ENCODE measurements at regions not wholly inside any gene's neighbourhood (a gene's known extent, or its start where the extent isn't known, plus 50 kb on each side); places are given as distances from the start of the nearest gene placed in this dataset.

GRCh38 chr2:136282251-136282650 is 164.3 kb upstream of the CXCR4 start (continued):
- TF ChIP-seq, protein P1, sequence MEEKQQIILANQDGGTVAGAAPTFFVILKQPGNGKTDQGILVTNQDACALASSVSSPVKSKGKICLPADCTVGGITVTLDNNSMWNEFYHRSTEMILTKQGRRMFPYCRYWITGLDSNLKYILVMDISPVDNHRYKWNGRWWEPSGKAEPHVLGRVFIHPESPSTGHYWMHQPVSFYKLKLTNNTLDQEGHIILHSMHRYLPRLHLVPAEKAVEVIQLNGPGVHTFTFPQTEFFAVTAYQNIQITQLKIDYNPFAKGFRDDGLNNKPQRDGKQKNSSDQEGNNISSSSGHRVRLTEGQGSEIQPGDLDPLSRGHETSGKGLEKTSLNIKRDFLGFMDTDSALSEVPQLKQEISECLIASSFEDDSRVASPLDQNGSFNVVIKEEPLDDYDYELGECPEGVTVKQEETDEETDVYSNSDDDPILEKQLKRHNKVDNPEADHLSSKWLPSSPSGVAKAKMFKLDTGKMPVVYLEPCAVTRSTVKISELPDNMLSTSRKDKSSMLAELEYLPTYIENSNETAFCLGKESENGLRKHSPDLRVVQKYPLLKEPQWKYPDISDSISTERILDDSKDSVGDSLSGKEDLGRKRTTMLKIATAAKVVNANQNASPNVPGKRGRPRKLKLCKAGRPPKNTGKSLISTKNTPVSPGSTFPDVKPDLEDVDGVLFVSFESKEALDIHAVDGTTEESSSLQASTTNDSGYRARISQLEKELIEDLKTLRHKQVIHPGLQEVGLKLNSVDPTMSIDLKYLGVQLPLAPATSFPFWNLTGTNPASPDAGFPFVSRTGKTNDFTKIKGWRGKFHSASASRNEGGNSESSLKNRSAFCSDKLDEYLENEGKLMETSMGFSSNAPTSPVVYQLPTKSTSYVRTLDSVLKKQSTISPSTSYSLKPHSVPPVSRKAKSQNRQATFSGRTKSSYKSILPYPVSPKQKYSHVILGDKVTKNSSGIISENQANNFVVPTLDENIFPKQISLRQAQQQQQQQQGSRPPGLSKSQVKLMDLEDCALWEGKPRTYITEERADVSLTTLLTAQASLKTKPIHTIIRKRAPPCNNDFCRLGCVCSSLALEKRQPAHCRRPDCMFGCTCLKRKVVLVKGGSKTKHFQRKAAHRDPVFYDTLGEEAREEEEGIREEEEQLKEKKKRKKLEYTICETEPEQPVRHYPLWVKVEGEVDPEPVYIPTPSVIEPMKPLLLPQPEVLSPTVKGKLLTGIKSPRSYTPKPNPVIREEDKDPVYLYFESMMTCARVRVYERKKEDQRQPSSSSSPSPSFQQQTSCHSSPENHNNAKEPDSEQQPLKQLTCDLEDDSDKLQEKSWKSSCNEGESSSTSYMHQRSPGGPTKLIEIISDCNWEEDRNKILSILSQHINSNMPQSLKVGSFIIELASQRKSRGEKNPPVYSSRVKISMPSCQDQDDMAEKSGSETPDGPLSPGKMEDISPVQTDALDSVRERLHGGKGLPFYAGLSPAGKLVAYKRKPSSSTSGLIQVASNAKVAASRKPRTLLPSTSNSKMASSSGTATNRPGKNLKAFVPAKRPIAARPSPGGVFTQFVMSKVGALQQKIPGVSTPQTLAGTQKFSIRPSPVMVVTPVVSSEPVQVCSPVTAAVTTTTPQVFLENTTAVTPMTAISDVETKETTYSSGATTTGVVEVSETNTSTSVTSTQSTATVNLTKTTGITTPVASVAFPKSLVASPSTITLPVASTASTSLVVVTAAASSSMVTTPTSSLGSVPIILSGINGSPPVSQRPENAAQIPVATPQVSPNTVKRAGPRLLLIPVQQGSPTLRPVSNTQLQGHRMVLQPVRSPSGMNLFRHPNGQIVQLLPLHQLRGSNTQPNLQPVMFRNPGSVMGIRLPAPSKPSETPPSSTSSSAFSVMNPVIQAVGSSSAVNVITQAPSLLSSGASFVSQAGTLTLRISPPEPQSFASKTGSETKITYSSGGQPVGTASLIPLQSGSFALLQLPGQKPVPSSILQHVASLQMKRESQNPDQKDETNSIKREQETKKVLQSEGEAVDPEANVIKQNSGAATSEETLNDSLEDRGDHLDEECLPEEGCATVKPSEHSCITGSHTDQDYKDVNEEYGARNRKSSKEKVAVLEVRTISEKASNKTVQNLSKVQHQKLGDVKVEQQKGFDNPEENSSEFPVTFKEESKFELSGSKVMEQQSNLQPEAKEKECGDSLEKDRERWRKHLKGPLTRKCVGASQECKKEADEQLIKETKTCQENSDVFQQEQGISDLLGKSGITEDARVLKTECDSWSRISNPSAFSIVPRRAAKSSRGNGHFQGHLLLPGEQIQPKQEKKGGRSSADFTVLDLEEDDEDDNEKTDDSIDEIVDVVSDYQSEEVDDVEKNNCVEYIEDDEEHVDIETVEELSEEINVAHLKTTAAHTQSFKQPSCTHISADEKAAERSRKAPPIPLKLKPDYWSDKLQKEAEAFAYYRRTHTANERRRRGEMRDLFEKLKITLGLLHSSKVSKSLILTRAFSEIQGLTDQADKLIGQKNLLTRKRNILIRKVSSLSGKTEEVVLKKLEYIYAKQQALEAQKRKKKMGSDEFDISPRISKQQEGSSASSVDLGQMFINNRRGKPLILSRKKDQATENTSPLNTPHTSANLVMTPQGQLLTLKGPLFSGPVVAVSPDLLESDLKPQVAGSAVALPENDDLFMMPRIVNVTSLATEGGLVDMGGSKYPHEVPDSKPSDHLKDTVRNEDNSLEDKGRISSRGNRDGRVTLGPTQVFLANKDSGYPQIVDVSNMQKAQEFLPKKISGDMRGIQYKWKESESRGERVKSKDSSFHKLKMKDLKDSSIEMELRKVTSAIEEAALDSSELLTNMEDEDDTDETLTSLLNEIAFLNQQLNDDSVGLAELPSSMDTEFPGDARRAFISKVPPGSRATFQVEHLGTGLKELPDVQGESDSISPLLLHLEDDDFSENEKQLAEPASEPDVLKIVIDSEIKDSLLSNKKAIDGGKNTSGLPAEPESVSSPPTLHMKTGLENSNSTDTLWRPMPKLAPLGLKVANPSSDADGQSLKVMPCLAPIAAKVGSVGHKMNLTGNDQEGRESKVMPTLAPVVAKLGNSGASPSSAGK (IDR thresholded peaks at IDR 0.05), result no peak
- TF ChIP-seq RERE (CRISPR knock-in tag; IDR thresholded peaks at IDR 0.05; ENCODE audit: borderline replicate concordance) (no peak), ETV5 (CRISPR knock-in tag; IDR thresholded peaks at IDR 0.05; ENCODE audit: low read depth) (no peak), MIER1 (IDR thresholded peaks at IDR 0.05; ENCODE audit: low read depth) (no peak), ILK (tag; IDR thresholded peaks at IDR 0.05; ENCODE audit: borderline replicate concordance, low read depth) (no peak), L3MBTL2 (IDR thresholded peaks at IDR 0.05) (no peak)
- TF ChIP-seq, protein P2, sequence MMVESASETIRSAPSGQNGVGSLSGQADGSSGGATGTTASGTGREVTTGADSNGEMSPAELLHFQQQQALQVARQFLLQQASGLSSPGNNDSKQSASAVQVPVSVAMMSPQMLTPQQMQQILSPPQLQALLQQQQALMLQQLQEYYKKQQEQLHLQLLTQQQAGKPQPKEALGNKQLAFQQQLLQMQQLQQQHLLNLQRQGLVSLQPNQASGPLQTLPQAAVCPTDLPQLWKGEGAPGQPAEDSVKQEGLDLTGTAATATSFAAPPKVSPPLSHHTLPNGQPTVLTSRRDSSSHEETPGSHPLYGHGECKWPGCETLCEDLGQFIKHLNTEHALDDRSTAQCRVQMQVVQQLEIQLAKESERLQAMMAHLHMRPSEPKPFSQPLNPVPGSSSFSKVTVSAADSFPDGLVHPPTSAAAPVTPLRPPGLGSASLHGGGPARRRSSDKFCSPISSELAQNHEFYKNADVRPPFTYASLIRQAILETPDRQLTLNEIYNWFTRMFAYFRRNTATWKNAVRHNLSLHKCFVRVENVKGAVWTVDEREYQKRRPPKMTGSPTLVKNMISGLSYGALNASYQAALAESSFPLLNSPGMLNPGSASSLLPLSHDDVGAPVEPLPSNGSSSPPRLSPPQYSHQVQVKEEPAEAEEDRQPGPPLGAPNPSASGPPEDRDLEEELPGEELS (CRISPR knock-in tag; IDR thresholded peaks at IDR 0.05; ENCODE audit: borderline replicate concordance), result no peak
